ENCODE measurements at regions not wholly inside any gene's neighbourhood (a gene's known extent, or its start where the extent isn't known, plus 50 kb on each side); places are given as distances from the start of the nearest gene placed in this dataset.

DNA sequence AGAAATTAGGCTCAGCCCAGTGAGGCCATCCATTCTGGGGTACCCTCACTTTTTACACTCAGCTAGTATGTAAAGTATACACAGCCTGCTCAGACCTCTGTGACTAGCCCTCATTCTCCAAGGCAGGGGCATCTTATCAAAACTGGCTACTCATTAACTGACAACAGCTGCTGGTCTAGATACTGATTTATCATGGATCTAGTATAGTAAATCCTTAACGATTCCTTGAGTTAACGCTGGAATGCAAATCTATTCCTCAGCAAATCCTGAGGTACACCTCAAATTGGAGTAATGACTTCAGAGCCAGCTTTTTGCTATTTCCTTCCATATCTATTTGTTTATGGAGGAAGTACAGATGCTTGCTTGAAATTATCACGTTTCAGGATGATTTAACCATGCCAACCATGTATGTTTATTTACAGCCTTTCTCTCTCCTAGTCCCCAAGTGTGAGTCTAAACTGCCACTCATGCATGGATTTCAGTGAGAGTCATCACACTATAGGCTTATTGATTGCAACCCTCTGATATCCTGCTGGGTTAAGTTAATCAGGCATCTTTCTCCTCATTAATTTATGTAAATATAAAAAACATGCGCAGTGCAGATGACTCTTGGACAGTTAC lies 70.2 kb upstream of the DOK6 start:
- no peak for DNase-seq (ENCODE audit: low read depth)

DNA sequence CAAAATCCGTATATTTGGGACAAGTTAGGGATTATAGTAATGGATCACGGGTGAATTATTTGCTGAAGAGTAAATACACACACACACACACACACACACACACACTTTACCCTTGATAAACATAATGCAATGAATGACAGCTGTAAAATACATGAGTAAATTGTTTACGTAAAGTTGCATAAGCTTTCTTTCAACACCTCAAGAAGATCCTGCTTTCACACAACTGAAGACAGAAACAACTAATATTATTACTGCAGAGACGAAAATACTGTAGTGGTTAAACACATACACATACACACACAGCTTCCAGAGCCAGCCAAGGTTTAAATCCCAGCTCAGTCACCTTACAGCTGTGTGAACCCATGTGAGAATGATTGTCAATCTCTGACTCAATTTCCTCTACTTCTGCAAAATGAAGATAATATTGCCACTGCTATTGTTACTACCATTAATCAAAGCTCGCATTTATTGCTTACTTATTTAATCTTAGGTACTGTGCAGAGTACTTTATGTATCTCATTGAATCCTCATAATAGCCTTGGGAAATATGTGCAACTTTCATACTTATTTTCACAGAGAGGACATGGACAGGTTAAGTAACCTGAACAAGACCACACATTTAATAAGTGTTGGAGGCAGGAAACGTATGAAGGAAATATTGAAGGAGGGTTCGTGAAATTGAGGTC lies 50.6 kb upstream of the DOK6 start:
- no peak for DNase-seq (ENCODE audit: low read depth)

All from fibroblast of gingiva (primary cell).